ENCODE measurements at regions not wholly inside any gene's neighbourhood (a gene's known extent, or its start where the extent isn't known, plus 50 kb on each side); places are given as distances from the start of the nearest gene placed in this dataset.

GRCh38 chr5:17808566-17808965, 174.3 kb downstream of the TAF11L14 start:
- TF ChIP-seq POLR2AphosphoS5 (IDR thresholded peaks at IDR 0.05; ENCODE audit: low read depth, low read length) (no peak), CTCF (IDR thresholded peaks at IDR 0.05; ENCODE audit: control extremely low read depth in 1 of 3, insufficient read depth in 1 of 3, low read depth in 1 of 3, low read length in 3 of 3) (no peak)

All from H1 (cell line).